Epithelial cell of proximal tubule (primary cell): ENCODE measurements at regions not wholly inside any gene's neighbourhood (a gene's known extent, or its start where the extent isn't known, plus 50 kb on each side); places are given as distances from the start of the nearest gene placed in this dataset.
"Not testable (repeated sequence)": the region's sequence is repeated elsewhere in the genome, so short reads cannot be mapped to it uniquely, and the experiment has no call there.

Source experiments
- DNase-seq: peaks from one replicate; pipeline ENCODE4 v3.0.0-alpha.2; 2011; ENCODE audit warnings: low read depth
- H3K4me3 ChIP-seq: 2 replicates; pipeline ENCODE4 v1.5.1; 2011; ENCODE audit warnings: low read depth, mild to moderate bottlenecking, low read length
- CTCF ChIP-seq: conservative IDR thresholded peaks from 2 replicates; pipeline ENCODE4 v1.5.1; 2012; ENCODE audit warnings: low read depth, mild to moderate bottlenecking, low read length

- not testable (repeated sequence) for DNase-seq, H3K4me3 ChIP-seq
Measured at GRCh38 chr1:214095896-214096295, 108.1 kb downstream of the PROX1 start.

- DNase-seq = no peak
- no peak for TF ChIP-seq CTCF
- H3K4me3 ChIP-seq = no peak overlapping the region
Measured at GRCh38 chr1:214101246-214101645, 113.5 kb downstream of the PROX1 start.

GRCh38 chr1:214101828-214102227 lies 114.1 kb downstream of the PROX1 start:
- no peak for TF ChIP-seq CTCF
- no peak for DNase-seq
- no peak overlapping the region for H3K4me3 ChIP-seq

GRCh38 chr1:214102907-214103306 lies 115.1 kb downstream of the PROX1 start:
- TF ChIP-seq CTCF = no peak
- DNase-seq = peak; percentile 26
- H3K4me3 ChIP-seq = no peak overlapping the region

- TF ChIP-seq CTCF = no peak
- no peak for DNase-seq
- H3K4me3 ChIP-seq = no peak overlapping the region
Measured at GRCh38 chr1:214103778-214104177, 116.0 kb downstream of the PROX1 start.

GRCh38 chr1:214106375-214106774 lies 118.6 kb downstream of the PROX1 start:
- no peak overlapping the region for H3K4me3 ChIP-seq
- no peak for DNase-seq
- TF ChIP-seq CTCF = no peak

- no peak for DNase-seq
- TF ChIP-seq CTCF = no peak
- peak overlapping the region; percentile 10 for H3K4me3 ChIP-seq
Measured at GRCh38 chr1:214107322-214108096, 119.7 kb downstream of the PROX1 start.
